Astrocyte of the spinal cord (primary cell): ENCODE measurements at regions not wholly inside any gene's neighbourhood (a gene's known extent, or its start where the extent isn't known, plus 50 kb on each side); places are given as distances from the start of the nearest gene placed in this dataset.
"Not testable (repeated sequence)": the region's sequence is repeated elsewhere in the genome, so short reads cannot be mapped to it uniquely, and the experiment has no call there.

ENCODE experiments used
- DNase-seq: peaks from one replicate; pipeline ENCODE4 v3.0.0; 2011; ENCODE audit warnings: low read depth, low spot score
- H3K4me3 ChIP-seq: 2 replicates; pipeline ENCODE4 v1.5.1; 2011; ENCODE audit warnings: low read depth, mild to moderate bottlenecking, low read length, moderate library complexity
- CTCF ChIP-seq: IDR thresholded peaks from 2 replicates; pipeline ENCODE4 v1.5.1; 2012; ENCODE audit warnings: low read depth, mild to moderate bottlenecking, low read length, inconsistent platforms
- in situ Hi-C: cut with HindIII; loops from 2 replicates; pipeline ENCODE4 v1.10.0; 2017; ENCODE audit warnings: low sequenced_read_pairs

- no peak overlapping the region for H3K4me3 ChIP-seq
- in situ Hi-C loops, result no loop called here
- DNase-seq, result no peak
- TF ChIP-seq CTCF, result no peak
Measured at GRCh38 chr10:31664803-31665202, 263.8 kb downstream of the ARHGAP12 start.

GRCh38 chr10:31664071-31664470 is 264.6 kb downstream of the ARHGAP12 start:
- DNase-seq, H3K4me3 ChIP-seq, in situ Hi-C loops: not testable (repeated sequence)

GRCh38 chr10:31660300-31660699 is 268.3 kb downstream of the ARHGAP12 start:
- H3K4me3 ChIP-seq, result no peak overlapping the region
- in situ Hi-C loops, result no loop called here
- no peak for DNase-seq
- TF ChIP-seq CTCF, result no peak

- in situ Hi-C loops, result no loop called here
- no peak overlapping the region for H3K4me3 ChIP-seq
- no peak for DNase-seq
- no peak for TF ChIP-seq CTCF
Measured at GRCh38 chr10:31659665-31660064, 269.0 kb downstream of the ARHGAP12 start.

- no peak for TF ChIP-seq CTCF
- in situ Hi-C loops, result no loop called here
- DNase-seq, result no peak
- no peak overlapping the region for H3K4me3 ChIP-seq
Measured at GRCh38 chr10:31657434-31657872, 271.2 kb downstream of the ARHGAP12 start.

GRCh38 chr10:31656851-31657433 is 271.7 kb downstream of the ARHGAP12 start:
- TF ChIP-seq CTCF, result no peak
- DNase-seq, result peak; percentile 75
- in situ Hi-C loops, result no loop called here
- no peak overlapping the region for H3K4me3 ChIP-seq

- no peak overlapping the region for H3K4me3 ChIP-seq
- no peak for DNase-seq
- in situ Hi-C loops, result no loop called here
- no peak for TF ChIP-seq CTCF
Measured at GRCh38 chr10:31652038-31652437, 276.6 kb downstream of the ARHGAP12 start.
